ENCODE measurements at regions not wholly inside any gene's neighbourhood (a gene's known extent, or its start where the extent isn't known, plus 50 kb on each side); places are given as distances from the start of the nearest gene placed in this dataset.

DNA sequence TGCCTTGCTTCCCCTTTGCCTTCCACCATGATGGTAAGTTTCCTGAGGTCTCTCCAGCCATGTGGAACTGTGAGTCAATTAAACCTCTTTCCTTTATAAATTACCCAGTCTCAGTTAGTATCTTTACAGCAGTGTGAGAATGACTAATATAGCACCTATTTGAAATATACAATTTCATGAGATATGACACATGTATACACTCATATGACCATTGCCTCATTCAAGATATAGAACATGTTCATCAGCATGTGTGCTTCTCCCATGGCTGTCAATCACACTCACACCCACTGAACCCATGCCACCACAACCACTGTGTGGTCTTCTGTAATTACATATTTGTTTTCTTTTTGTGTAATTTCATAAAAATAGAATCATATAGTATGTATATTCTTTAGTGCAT is 599.5 kb upstream of the EPHA6 start:
- TF ChIP-seq CTCF (conservative IDR thresholded peaks at IDR 0.05 in 1 of 2, IDR thresholded peaks at IDR 0.05 in 1 of 2; ENCODE audit: low read depth in 1 of 2, low read length in 2 of 2), result no peak
- TF ChIP-seq EZH2 (IDR thresholded peaks at IDR 0.05; ENCODE audit: low read length, missing control alignments), result no peak
- H3K27me3 ChIP-seq (ENCODE audit: control insufficient read depth, insufficient read depth, low read length), result no peaks in the 10 kb centered on the region
- H2AFZ ChIP-seq (ENCODE audit: low read length), result no peak overlapping the region
- H3K9me3 ChIP-seq (ENCODE audit: control insufficient read depth, insufficient read depth, low read depth, low read length), result no peaks in the 10 kb centered on the region
- H3K27ac ChIP-seq (ENCODE audit: insufficient read depth, low read length), result no peak overlapping the region
- DNase-seq (ENCODE audit: low read depth in 2 of 2), result no peak
- H3K36me3 ChIP-seq (ENCODE audit: control insufficient read depth, insufficient read depth, low read length), result no peaks in the 10 kb centered on the region
- H3K4me3 ChIP-seq (replicated peaks in 1 of 4; ENCODE audit: control extremely low read depth in 1 of 4, insufficient read depth in 1 of 4, low read depth in 3 of 4, low read length in 4 of 4), result no peak overlapping the region
- no peaks in the 10 kb centered on the region for H4K20me1 ChIP-seq (ENCODE audit: control insufficient read depth, extremely low read depth, insufficient read depth, low read length)
- no peaks in the 10 kb centered on the region for H3K4me1 ChIP-seq (ENCODE audit: control insufficient read depth, extremely low read depth, insufficient read depth, low read length)
- H3K4me2 ChIP-seq (ENCODE audit: extremely low read depth, insufficient read depth, low read length), result no peak overlapping the region
- no peaks in the 10 kb centered on the region for H3K79me2 ChIP-seq (ENCODE audit: control insufficient read depth, insufficient read depth, low read length)
- no peak overlapping the region for H3K9ac ChIP-seq (ENCODE audit: insufficient read depth, low read length)

DNA sequence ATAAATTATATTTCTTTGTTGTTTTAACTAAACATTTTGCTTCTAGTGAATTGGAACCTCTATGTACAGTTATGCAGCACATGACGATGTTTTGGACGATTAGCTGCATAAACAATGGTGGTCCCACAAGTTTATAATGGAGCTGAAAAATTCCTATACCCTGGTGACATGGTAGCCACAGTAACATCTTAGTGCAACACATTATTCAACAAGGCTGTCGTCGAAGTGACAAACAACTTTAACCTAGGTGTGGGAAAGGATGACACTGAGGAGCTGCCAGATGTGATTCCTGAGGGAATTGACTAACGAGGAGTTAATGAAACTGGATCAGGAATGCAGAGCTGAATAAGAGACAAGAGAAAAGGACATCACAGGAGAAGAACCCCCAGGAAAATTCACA is 588.9 kb upstream of the EPHA6 start:
- no peaks in the 10 kb centered on the region for H3K9me3 ChIP-seq (ENCODE audit: control insufficient read depth, insufficient read depth, low read depth, low read length)
- H3K4me2 ChIP-seq (ENCODE audit: extremely low read depth, insufficient read depth, low read length), result no peak overlapping the region
- no peaks in the 10 kb centered on the region for H3K36me3 ChIP-seq (ENCODE audit: control insufficient read depth, insufficient read depth, low read length)
- DNase-seq (ENCODE audit: low read depth in 2 of 2), result no peak
- no peaks in the 10 kb centered on the region for H4K20me1 ChIP-seq (ENCODE audit: control insufficient read depth, extremely low read depth, insufficient read depth, low read length)
- H3K27me3 ChIP-seq (ENCODE audit: control insufficient read depth, insufficient read depth, low read length), result no peaks in the 10 kb centered on the region
- no peak overlapping the region for H3K9ac ChIP-seq (ENCODE audit: insufficient read depth, low read length)
- H3K4me3 ChIP-seq (replicated peaks in 1 of 4; ENCODE audit: control extremely low read depth in 1 of 4, insufficient read depth in 1 of 4, low read depth in 3 of 4, low read length in 4 of 4), result no peak overlapping the region
- H3K27ac ChIP-seq (ENCODE audit: insufficient read depth, low read length), result no peak overlapping the region
- no peaks in the 10 kb centered on the region for H3K79me2 ChIP-seq (ENCODE audit: control insufficient read depth, insufficient read depth, low read length)
- no peak for TF ChIP-seq EZH2 (IDR thresholded peaks at IDR 0.05; ENCODE audit: low read length, missing control alignments)
- no peak for TF ChIP-seq CTCF (conservative IDR thresholded peaks at IDR 0.05 in 1 of 2, IDR thresholded peaks at IDR 0.05 in 1 of 2; ENCODE audit: low read depth in 1 of 2, low read length in 2 of 2)
- no peaks in the 10 kb centered on the region for H3K4me1 ChIP-seq (ENCODE audit: control insufficient read depth, extremely low read depth, insufficient read depth, low read length)
- no peak overlapping the region for H2AFZ ChIP-seq (ENCODE audit: low read length)

GRCh38 chr3:96233679-96234078 is 580.7 kb upstream of the EPHA6 start:
- TF ChIP-seq CTCF (conservative IDR thresholded peaks at IDR 0.05 in 1 of 2, IDR thresholded peaks at IDR 0.05 in 1 of 2; ENCODE audit: low read depth in 1 of 2, low read length in 2 of 2), result no peak
- no peak for TF ChIP-seq EZH2 (IDR thresholded peaks at IDR 0.05; ENCODE audit: low read length, missing control alignments)
- Histone ChIP-seq H3K9ac (ENCODE audit: insufficient read depth, low read length) (no peak overlapping the region), H3K4me1 (ENCODE audit: control insufficient read depth, extremely low read depth, insufficient read depth, low read length) (no peaks in the 10 kb centered on the region), H3K9me3 (ENCODE audit: control insufficient read depth, insufficient read depth, low read depth, low read length) (no peaks in the 10 kb centered on the region), H4K20me1 (ENCODE audit: control insufficient read depth, extremely low read depth, insufficient read depth, low read length) (no peaks in the 10 kb centered on the region), H2AFZ (ENCODE audit: low read length) (no peak overlapping the region), H3K27me3 (ENCODE audit: control insufficient read depth, insufficient read depth, low read length) (no peaks in the 10 kb centered on the region), H3K4me2 (ENCODE audit: extremely low read depth, insufficient read depth, low read length) (no peak overlapping the region), H3K27ac (ENCODE audit: insufficient read depth, low read length) (no peak overlapping the region), H3K4me3 (replicated peaks in 1 of 4; ENCODE audit: control extremely low read depth in 1 of 4, insufficient read depth in 1 of 4, low read depth in 3 of 4, low read length in 4 of 4) (no peak overlapping the region), H3K79me2 (ENCODE audit: control insufficient read depth, insufficient read depth, low read length) (no peaks in the 10 kb centered on the region), H3K36me3 (ENCODE audit: control insufficient read depth, insufficient read depth, low read length) (no peaks in the 10 kb centered on the region)
- DNase-seq (ENCODE audit: low read depth in 2 of 2), result no peak
